HG02759 (cell line): ENCODE measurements at regions not wholly inside any gene's neighbourhood (a gene's known extent, or its start where the extent isn't known, plus 50 kb on each side); places are given as distances from the start of the nearest gene placed in this dataset.
A peak's percentile ranks its signal among the peaks of the same experiment; 100 is the strongest.

Experiments
- ATAC-seq: cut with Tn5 transposase; IDR thresholded peaks from one replicate; pipeline ENCODE4 v1.9.1; 2021; ENCODE audit warnings: mild to moderate bottlenecking, moderate library complexity; ENCODE audit not compliant: unreplicated experiment

- no peak for ATAC-seq
These were observed 51.0 kb upstream of the EGFLAM start for GRCh38 chr5:38207343-38207742.

GRCh38 chr5:38202741-38203140 is 55.6 kb upstream of the EGFLAM start:
- ATAC-seq: no peak

- ATAC-seq: no peak
These were observed 57.3 kb upstream of the EGFLAM start for GRCh38 chr5:38200872-38201557.

GRCh38 chr5:38197118-38197517 is 61.2 kb upstream of the EGFLAM start:
- no peak for ATAC-seq

GRCh38 chr5:38193015-38193581 is 65.3 kb upstream of the EGFLAM start:
- ATAC-seq: peak; percentile 85

GRCh38 chr5:38191693-38192092 is 66.7 kb upstream of the EGFLAM start:
- ATAC-seq: no peak

- ATAC-seq: no peak
These were observed 68.2 kb upstream of the EGFLAM start for GRCh38 chr5:38190111-38190510.

- no peak for ATAC-seq
These were observed 69.3 kb upstream of the EGFLAM start for GRCh38 chr5:38189081-38189504.

- ATAC-seq: no peak
These were observed 69.8 kb upstream of the EGFLAM start for GRCh38 chr5:38188591-38188990.

- no peak for ATAC-seq
These were observed 70.8 kb upstream of the EGFLAM start for GRCh38 chr5:38187532-38187931.

- ATAC-seq: no peak
These were observed 73.7 kb upstream of the EGFLAM start for GRCh38 chr5:38184627-38185026.

- no peak for ATAC-seq
These were observed 75.4 kb upstream of the EGFLAM start for GRCh38 chr5:38182991-38183390.

GRCh38 chr5:38168029-38168428 is 90.3 kb upstream of the EGFLAM start:
- ATAC-seq: no peak

GRCh38 chr5:38167562-38167996 is 90.8 kb upstream of the EGFLAM start:
- ATAC-seq: no peak

- no peak for ATAC-seq
These were observed 91.5 kb upstream of the EGFLAM start for GRCh38 chr5:38166832-38167231.

- ATAC-seq: no peak
These were observed 92.9 kb upstream of the EGFLAM start for GRCh38 chr5:38165435-38165834.

- no peak for ATAC-seq
These were observed 93.5 kb upstream of the EGFLAM start for GRCh38 chr5:38164776-38165399.

- no peak for ATAC-seq
These were observed 94.6 kb upstream of the EGFLAM start for GRCh38 chr5:38163636-38164237.

- no peak for ATAC-seq
These were observed 95.7 kb upstream of the EGFLAM start for GRCh38 chr5:38162625-38163024.

GRCh38 chr5:38157024-38157423 is 101.3 kb upstream of the EGFLAM start:
- no peak for ATAC-seq

- no peak for ATAC-seq
These were observed 103.6 kb upstream of the EGFLAM start for GRCh38 chr5:38154615-38155204.

- no peak for ATAC-seq
These were observed 106.5 kb upstream of the EGFLAM start for GRCh38 chr5:38151878-38152277.
